ENCODE measurements at regions not wholly inside any gene's neighbourhood (a gene's known extent, or its start where the extent isn't known, plus 50 kb on each side); places are given as distances from the start of the nearest gene placed in this dataset.

DNA sequence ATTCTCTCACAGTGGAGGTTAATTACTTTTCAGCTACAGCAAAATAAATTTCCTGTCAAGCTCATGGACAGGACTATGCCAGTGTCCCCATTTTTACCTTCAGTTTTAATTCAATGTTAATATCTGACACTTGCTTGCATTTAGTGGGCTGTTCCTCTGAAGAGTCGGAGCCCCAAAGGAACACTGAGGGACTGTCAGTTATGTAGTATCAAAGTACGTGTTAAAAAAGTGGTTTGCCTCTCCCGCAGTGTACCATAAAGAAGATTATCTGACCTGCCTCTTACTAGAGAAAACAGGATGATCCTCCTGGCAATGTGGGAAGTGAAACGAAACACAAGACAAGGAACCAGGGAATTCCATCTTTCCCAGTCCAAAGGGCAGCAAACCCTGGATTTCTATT, 1010.9 kb upstream of the PHF14 start:
- Histone ChIP-seq H3K36me3 (ENCODE audit: insufficient read depth, low read length) (no peaks in the 10 kb centered on the region), H3K27ac (ENCODE audit: low read length) (no peak overlapping the region), H3K9me2 (replicated peaks; ENCODE audit: insufficient read depth, low read length) (no peaks in the 10 kb centered on the region), H3K9me3 (ENCODE audit: low read length) (0 out of 2 replicates have a peak, but pooled peaks cover 3% of the 10 kb centered on the region), H4K20me1 (ENCODE audit: insufficient read depth, low read depth, low read length) (no peaks in the 10 kb centered on the region), H3K4me3 (ENCODE audit: low read length) (no peak overlapping the region), H3K4me1 (ENCODE audit: low read length) (no peaks in the 10 kb centered on the region), H3K27me3 (ENCODE audit: low read length) (no peaks in the 10 kb centered on the region), H3K9ac (ENCODE audit: low read length) (no peak overlapping the region), H3K4me2 (ENCODE audit: low read depth, low read length, poor library complexity, severe bottlenecking) (no peak overlapping the region), H2AFZ (ENCODE audit: low read length) (no peak overlapping the region), H3K79me2 (ENCODE audit: low read length) (no peaks in the 10 kb centered on the region)
- no peak for DNase-seq

GRCh38 chr7:9978106-9979064, 995.3 kb upstream of the PHF14 start:
- Histone ChIP-seq H3K79me2 (ENCODE audit: low read length) (no peaks in the 10 kb centered on the region), H3K27me3 (ENCODE audit: low read length) (no peaks in the 10 kb centered on the region), H3K27ac (ENCODE audit: low read length) (no peak overlapping the region), H3K9ac (ENCODE audit: low read length) (no peak overlapping the region), H3K9me2 (replicated peaks; ENCODE audit: insufficient read depth, low read length) (no peaks in the 10 kb centered on the region), H3K4me1 (ENCODE audit: low read length) (no peaks in the 10 kb centered on the region), H3K4me2 (ENCODE audit: low read depth, low read length, poor library complexity, severe bottlenecking) (no peak overlapping the region), H3K36me3 (ENCODE audit: insufficient read depth, low read length) (no peaks in the 10 kb centered on the region), H3K9me3 (ENCODE audit: low read length) (peaks cover 18% of the 10 kb centered on the region), H3K4me3 (ENCODE audit: low read length) (no peak overlapping the region), H2AFZ (ENCODE audit: low read length) (no peak overlapping the region), H4K20me1 (ENCODE audit: insufficient read depth, low read depth, low read length) (no peaks in the 10 kb centered on the region)
- DNase-seq: no peak

GRCh38 chr7:9981742-9982349, 991.8 kb upstream of the PHF14 start:
- no peak for DNase-seq
- Histone ChIP-seq H2AFZ (ENCODE audit: low read length) (no peak overlapping the region), H3K9ac (ENCODE audit: low read length) (no peak overlapping the region), H3K27ac (ENCODE audit: low read length) (no peak overlapping the region), H3K9me3 (ENCODE audit: low read length) (peaks cover 34% of the 10 kb centered on the region), H3K4me1 (ENCODE audit: low read length) (no peaks in the 10 kb centered on the region), H3K9me2 (replicated peaks; ENCODE audit: insufficient read depth, low read length) (no peaks in the 10 kb centered on the region), H3K4me2 (ENCODE audit: low read depth, low read length, poor library complexity, severe bottlenecking) (no peak overlapping the region), H4K20me1 (ENCODE audit: insufficient read depth, low read depth, low read length) (no peaks in the 10 kb centered on the region), H3K27me3 (ENCODE audit: low read length) (no peaks in the 10 kb centered on the region), H3K79me2 (ENCODE audit: low read length) (no peaks in the 10 kb centered on the region), H3K36me3 (ENCODE audit: insufficient read depth, low read length) (no peaks in the 10 kb centered on the region), H3K4me3 (ENCODE audit: low read length) (no peak overlapping the region)

- H3K9me3 ChIP-seq (ENCODE audit: low read length): peaks cover 35% of the 10 kb centered on the region
Measured at GRCh38 chr7:9983048-9983447, 990.6 kb upstream of the PHF14 start.

GRCh38 chr7:10015687-10016086, 958.0 kb upstream of the PHF14 start:
- DNase-seq: no peak
- H2AFZ ChIP-seq (ENCODE audit: low read length): no peak overlapping the region
- H3K4me1 ChIP-seq (ENCODE audit: low read length): no peaks in the 10 kb centered on the region
- H3K4me2 ChIP-seq (ENCODE audit: low read depth, low read length, poor library complexity, severe bottlenecking): no peak overlapping the region
- no peaks in the 10 kb centered on the region for H3K79me2 ChIP-seq (ENCODE audit: low read length)
- H4K20me1 ChIP-seq (ENCODE audit: insufficient read depth, low read depth, low read length): no peaks in the 10 kb centered on the region
- no peaks in the 10 kb centered on the region for H3K27me3 ChIP-seq (ENCODE audit: low read length)
- no peaks in the 10 kb centered on the region for H3K9me2 ChIP-seq (replicated peaks; ENCODE audit: insufficient read depth, low read length)
- no peak overlapping the region for H3K4me3 ChIP-seq (ENCODE audit: low read length)
- H3K36me3 ChIP-seq (ENCODE audit: insufficient read depth, low read length): no peaks in the 10 kb centered on the region
- no peak overlapping the region for H3K27ac ChIP-seq (ENCODE audit: low read length)
- H3K9me3 ChIP-seq (ENCODE audit: low read length): peaks cover 10% of the 10 kb centered on the region; the same call in 1 of the 2 replicates
- H3K9ac ChIP-seq (ENCODE audit: low read length): no peak overlapping the region

More at GRCh38 chr7:9983048-9983447, 990.6 kb upstream of the PHF14 start:
- no peaks in the 10 kb centered on the region for H3K4me1 ChIP-seq (ENCODE audit: low read length)
- H3K27me3 ChIP-seq (ENCODE audit: low read length): no peaks in the 10 kb centered on the region
- no peak overlapping the region for H3K4me3 ChIP-seq (ENCODE audit: low read length)
- no peak for DNase-seq
- H2AFZ ChIP-seq (ENCODE audit: low read length): no peak overlapping the region
- H3K9me2 ChIP-seq (replicated peaks; ENCODE audit: insufficient read depth, low read length): no peaks in the 10 kb centered on the region
- no peak overlapping the region for H3K4me2 ChIP-seq (ENCODE audit: low read depth, low read length, poor library complexity, severe bottlenecking)
- H3K36me3 ChIP-seq (ENCODE audit: insufficient read depth, low read length): no peaks in the 10 kb centered on the region
- H3K9ac ChIP-seq (ENCODE audit: low read length): no peak overlapping the region
- H3K27ac ChIP-seq (ENCODE audit: low read length): no peak overlapping the region
- no peaks in the 10 kb centered on the region for H3K79me2 ChIP-seq (ENCODE audit: low read length)
- no peaks in the 10 kb centered on the region for H4K20me1 ChIP-seq (ENCODE audit: insufficient read depth, low read depth, low read length)

DNA sequence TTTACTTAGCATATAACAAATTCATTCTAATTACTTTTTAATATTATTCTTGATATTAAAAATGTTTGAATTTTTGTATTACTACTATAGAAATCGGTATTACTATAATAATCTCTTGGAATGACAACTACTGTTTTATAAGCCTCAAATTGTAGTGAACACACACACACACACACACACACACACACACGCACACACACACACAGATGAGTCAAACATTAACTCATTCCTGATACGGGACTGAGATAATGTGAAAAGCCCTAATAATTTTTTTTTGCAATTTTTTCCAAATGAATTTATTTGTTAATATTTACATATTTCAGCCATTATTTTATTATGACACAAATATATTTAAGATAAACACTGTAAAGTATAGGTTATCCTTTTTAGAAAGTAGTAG, 951.2 kb upstream of the PHF14 start:
- Histone ChIP-seq H3K36me3 (ENCODE audit: insufficient read depth, low read length) (no peaks in the 10 kb centered on the region), H3K4me2 (ENCODE audit: low read depth, low read length, poor library complexity, severe bottlenecking) (no peak overlapping the region), H3K9ac (ENCODE audit: low read length) (no peak overlapping the region), H3K9me2 (replicated peaks; ENCODE audit: insufficient read depth, low read length) (no peaks in the 10 kb centered on the region), H3K4me3 (ENCODE audit: low read length) (no peak overlapping the region), H3K27ac (ENCODE audit: low read length) (no peak overlapping the region), H4K20me1 (ENCODE audit: insufficient read depth, low read depth, low read length) (no peaks in the 10 kb centered on the region), H2AFZ (ENCODE audit: low read length) (no peak overlapping the region), H3K27me3 (ENCODE audit: low read length) (no peaks in the 10 kb centered on the region), H3K79me2 (ENCODE audit: low read length) (no peaks in the 10 kb centered on the region), H3K4me1 (ENCODE audit: low read length) (no peaks in the 10 kb centered on the region), H3K9me3 (ENCODE audit: low read length) (peaks cover 30% of the 10 kb centered on the region)
- DNase-seq: no peak

DNA sequence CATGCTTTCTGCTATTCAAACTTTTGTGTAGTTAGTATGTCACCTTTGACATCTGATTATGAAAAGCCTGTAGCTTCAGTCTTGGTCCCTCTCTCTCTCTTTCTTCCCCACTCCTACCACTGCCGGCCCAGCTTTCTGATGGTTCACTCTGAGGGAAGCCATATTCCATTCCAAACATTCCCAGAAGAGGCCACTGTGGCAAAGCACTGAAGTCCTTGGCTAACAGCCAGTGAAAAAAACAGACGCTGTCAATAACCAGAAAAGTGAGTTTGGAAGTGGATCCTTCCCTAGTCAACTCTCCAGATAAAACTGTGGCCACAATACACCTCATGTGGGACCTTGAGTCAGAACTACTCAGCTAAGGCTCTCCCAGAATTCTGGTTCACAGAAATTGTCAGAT, 950.7 kb upstream of the PHF14 start:
- Histone ChIP-seq H4K20me1 (ENCODE audit: insufficient read depth, low read depth, low read length) (no peaks in the 10 kb centered on the region), H2AFZ (ENCODE audit: low read length) (no peak overlapping the region), H3K27me3 (ENCODE audit: low read length) (no peaks in the 10 kb centered on the region), H3K4me1 (ENCODE audit: low read length) (no peaks in the 10 kb centered on the region), H3K4me2 (ENCODE audit: low read depth, low read length, poor library complexity, severe bottlenecking) (no peak overlapping the region), H3K4me3 (ENCODE audit: low read length) (no peak overlapping the region), H3K9me3 (ENCODE audit: low read length) (peaks cover 30% of the 10 kb centered on the region), H3K9ac (ENCODE audit: low read length) (no peak overlapping the region), H3K27ac (ENCODE audit: low read length) (no peak overlapping the region), H3K36me3 (ENCODE audit: insufficient read depth, low read length) (no peaks in the 10 kb centered on the region), H3K79me2 (ENCODE audit: low read length) (no peaks in the 10 kb centered on the region), H3K9me2 (replicated peaks; ENCODE audit: insufficient read depth, low read length) (no peaks in the 10 kb centered on the region)
- no peak for DNase-seq

- H2AFZ ChIP-seq (ENCODE audit: low read length): no peak overlapping the region
- no peak overlapping the region for H3K4me2 ChIP-seq (ENCODE audit: low read depth, low read length, poor library complexity, severe bottlenecking)
- no peaks in the 10 kb centered on the region for H4K20me1 ChIP-seq (ENCODE audit: insufficient read depth, low read depth, low read length)
- DNase-seq: no peak
- H3K36me3 ChIP-seq (ENCODE audit: insufficient read depth, low read length): no peaks in the 10 kb centered on the region
- no peaks in the 10 kb centered on the region for H3K9me2 ChIP-seq (replicated peaks; ENCODE audit: insufficient read depth, low read length)
- peaks cover 25% of the 10 kb centered on the region for H3K9me3 ChIP-seq (ENCODE audit: low read length)
- no peaks in the 10 kb centered on the region for H3K27me3 ChIP-seq (ENCODE audit: low read length)
- H3K9ac ChIP-seq (ENCODE audit: low read length): no peak overlapping the region
- no peak overlapping the region for H3K4me3 ChIP-seq (ENCODE audit: low read length)
- H3K79me2 ChIP-seq (ENCODE audit: low read length): no peaks in the 10 kb centered on the region
- H3K27ac ChIP-seq (ENCODE audit: low read length): no peak overlapping the region
- H3K4me1 ChIP-seq (ENCODE audit: low read length): no peaks in the 10 kb centered on the region
Measured at GRCh38 chr7:10034843-10035556, 938.7 kb upstream of the PHF14 start.

Measured in Karpas-422 (cell line).